CD14-positive monocyte (primary cell): ENCODE measurements at regions not wholly inside any gene's neighbourhood (a gene's known extent, or its start where the extent isn't known, plus 50 kb on each side); places are given as distances from the start of the nearest gene placed in this dataset.

Source experiments
- DNase-seq, 3 donors: peaks; one replicate each; pipeline ENCODE4 v3.0.0-alpha.2; 2011 to 2022
- H2AFZ ChIP-seq: 2 replicates; pipeline ENCODE4 v1.6.0; 2012; ENCODE audit warnings: mild to moderate bottlenecking, low read depth, low read length, inconsistent platforms; ENCODE audit not compliant: insufficient read depth, poor library complexity, severe bottlenecking
- H3K27ac ChIP-seq, 2 donors: 1 replicate in 1 of 2; 2 replicates in 1 of 2; pipeline ENCODE4 v1.5.1; 2012 to 2013; ENCODE audit warnings: low read length in 2 of 2, control low read depth in 1 of 2, inconsistent platforms in 1 of 2, low read depth in 1 of 2, mild to moderate bottlenecking in 1 of 2
- H3K27me3 ChIP-seq, 2 donors: one replicate each; pipeline versions ENCODE4 v1.6.0 to v1.6.1; 2011 to 2013; ENCODE audit warnings: low read length in 2 of 2; ENCODE audit not compliant: control insufficient read depth in 2 of 2, insufficient read depth in 2 of 2
- H3K36me3 ChIP-seq, 2 donors: replicated peaks in 1 of 2; 1 replicate in 1 of 2; 2 replicates in 1 of 2; pipeline versions ENCODE4 v1.5.1 to v1.6.1; 2012 to 2013; ENCODE audit warnings: low read length in 2 of 2, control low read depth in 1 of 2, inconsistent platforms in 1 of 2, mild to moderate bottlenecking in 1 of 2; ENCODE audit not compliant: insufficient read depth in 2 of 2, control insufficient read depth in 1 of 2
- H3K4me1 ChIP-seq, 2 donors: 1 replicate in 1 of 2; 2 replicates in 1 of 2; pipeline versions ENCODE4 v1.5.1 to v1.6.1; 2012 to 2013; ENCODE audit warnings: low read length in 2 of 2, control low read depth in 1 of 2, inconsistent platforms in 1 of 2, mild to moderate bottlenecking in 1 of 2, moderate library complexity in 1 of 2; ENCODE audit not compliant: insufficient read depth in 2 of 2, control insufficient read depth in 1 of 2
- H3K4me2 ChIP-seq: replicated peaks from 2 replicates; pipeline ENCODE3; 2012; ENCODE audit warnings: low read length, moderate library complexity, mild to moderate bottlenecking; ENCODE audit not compliant: poor library complexity, severe bottlenecking; ENCODE audit errors: extremely low read depth
- H3K4me3 ChIP-seq, 3 experiments: fragments of 200-600 bp in 1 of 3; sonication (generic) in 1 of 3; replicated peaks in 1 of 3; 1 replicate in 2 of 3; 2 replicates in 1 of 3; pipeline ENCODE4 v1.5.1; 2011 to 2013; ENCODE audit warnings: low read length in 3 of 3, mild to moderate bottlenecking in 3 of 3, control low read depth in 2 of 3, low read depth in 2 of 3, inconsistent platforms in 1 of 3, moderate library complexity in 1 of 3
- H3K79me2 ChIP-seq: 2 replicates; pipeline ENCODE4 v1.6.0; 2012; ENCODE audit warnings: mild to moderate bottlenecking, control low read depth, inconsistent platforms, low read length, moderate library complexity; ENCODE audit not compliant: insufficient read depth
- H3K9ac ChIP-seq: 2 replicates; pipeline ENCODE4 v1.6.0; 2017; ENCODE audit warnings: low read length, mild to moderate bottlenecking; ENCODE audit not compliant: insufficient read depth, poor library complexity, severe bottlenecking
- H3K9me3 ChIP-seq, 2 donors: replicated peaks in 1 of 2; 1 replicate in 1 of 2; 2 replicates in 1 of 2; pipeline versions ENCODE4 v1.5.1 to v1.6.1; 2012 to 2013; ENCODE audit warnings: low read length in 2 of 2, control low read depth in 1 of 2; ENCODE audit not compliant: control insufficient read depth in 1 of 2, insufficient read depth in 1 of 2
- H4K20me1 ChIP-seq: 2 replicates; pipeline ENCODE4 v1.6.0; 2012; ENCODE audit warnings: mild to moderate bottlenecking, low read length, control low read depth, moderate library complexity; ENCODE audit not compliant: insufficient read depth
- H3K27ac Mint-ChIP-seq, 7 donors: one replicate each; pipeline ENCODE4 v1.8.0; 2020; ENCODE audit warnings: mild to moderate bottlenecking in 7 of 7, mixed read lengths in 7 of 7, moderate library complexity in 6 of 7, inconsistent platforms in 2 of 7
- H3K27me3 Mint-ChIP-seq, 3 donors: one replicate each; pipeline ENCODE4 v1.8.0; 2021 to 2022; ENCODE audit warnings: low read depth in 3 of 3, mild to moderate bottlenecking in 3 of 3, mixed read lengths in 3 of 3, moderate library complexity in 3 of 3, inconsistent platforms in 1 of 3
- H3K36me3 Mint-ChIP-seq, 2 donors: one replicate each; pipeline ENCODE4 v1.8.0; 2020; ENCODE audit warnings: mixed read lengths in 2 of 2, inconsistent platforms in 1 of 2, mild to moderate bottlenecking in 1 of 2
- H3K4me1 Mint-ChIP-seq: one replicate; pipeline ENCODE4 v1.8.0; 2020; ENCODE audit warnings: mild to moderate bottlenecking, mixed read lengths
- H3K4me3 Mint-ChIP-seq, 2 donors: one replicate each; pipeline ENCODE4 v1.8.0; 2020; ENCODE audit warnings: mild to moderate bottlenecking in 2 of 2, mixed read lengths in 2 of 2, moderate library complexity in 1 of 2
- H3K9me3 Mint-ChIP-seq, 7 donors: one replicate each; pipeline ENCODE4 v1.8.0; 2020 to 2022; ENCODE audit warnings: mixed read lengths in 7 of 7, mild to moderate bottlenecking in 6 of 7, moderate library complexity in 6 of 7, inconsistent platforms in 2 of 7
- CTCF ChIP-seq: fragments of 200-600 bp; IDR thresholded peaks from one replicate; pipeline ENCODE4 v1.8.0; 2022; ENCODE audit warnings: antibody characterized with exemption, mild to moderate bottlenecking
- WGBS: methylation state at CpG from one replicate; pipeline ENCODE4 v1.1.5; 2013; ENCODE audit warnings: missing lambda C conversion rate; ENCODE audit not compliant: insufficient coverage; 5-methylcytosine and 5-hydroxymethylcytosine counted together
- intact Hi-C, 2 donors: fragments of 100-400 bp; cut with micrococcal nuclease; formaldehyde crosslinking; loops; one replicate each; pipeline versions ENCODE4 v1.15.0 to v1.15.1; 2023

- no peak overlapping the region for H3K4me2 ChIP-seq
- peaks cover 0 to 9% (median 4%) of the 10 kb centered on the region in 7 donors for H3K9me3 Mint-ChIP-seq
- WGBS: 100% methylated on average over 2 of the region's 2 CpGs
- DNase-seq: no peak
- H3K79me2 ChIP-seq: no peaks in the 10 kb centered on the region
- no peak overlapping the region for H3K27ac ChIP-seq
- H3K4me1 ChIP-seq: peaks cover 7% of the 10 kb centered on the region in 2 donors
- TF ChIP-seq CTCF: no peak
- peaks cover 11 to 19% of the 10 kb centered on the region in 2 donors for H3K36me3 ChIP-seq
- H3K4me3 Mint-ChIP-seq: no peak overlapping the region
- peaks cover 27 to 33% of the 10 kb centered on the region in 2 donors for H3K36me3 Mint-ChIP-seq
- no peaks in the 10 kb centered on the region for H3K9me3 ChIP-seq
- H3K27me3 ChIP-seq: no peaks in the 10 kb centered on the region
- intact Hi-C loops: no loop called here
- H3K27ac Mint-ChIP-seq: peak overlapping the region in 2 of 7 donors; percentile 42 to 53
- no peaks in the 10 kb centered on the region for H4K20me1 ChIP-seq
- H3K4me1 Mint-ChIP-seq: peaks cover 23% of the 10 kb centered on the region
- H3K4me3 ChIP-seq: no peak overlapping the region
- H3K9ac ChIP-seq: no peak overlapping the region
- H2AFZ ChIP-seq: no peak overlapping the region
- H3K27me3 Mint-ChIP-seq: no peaks in the 10 kb centered on the region
Measured at GRCh38 chr10:28049286-28049685, 50.4 kb upstream of the ODAD2 start.
